ENCODE measurements at regions not wholly inside any gene's neighbourhood (a gene's known extent, or its start where the extent isn't known, plus 50 kb on each side); places are given as distances from the start of the nearest gene placed in this dataset.

DNA sequence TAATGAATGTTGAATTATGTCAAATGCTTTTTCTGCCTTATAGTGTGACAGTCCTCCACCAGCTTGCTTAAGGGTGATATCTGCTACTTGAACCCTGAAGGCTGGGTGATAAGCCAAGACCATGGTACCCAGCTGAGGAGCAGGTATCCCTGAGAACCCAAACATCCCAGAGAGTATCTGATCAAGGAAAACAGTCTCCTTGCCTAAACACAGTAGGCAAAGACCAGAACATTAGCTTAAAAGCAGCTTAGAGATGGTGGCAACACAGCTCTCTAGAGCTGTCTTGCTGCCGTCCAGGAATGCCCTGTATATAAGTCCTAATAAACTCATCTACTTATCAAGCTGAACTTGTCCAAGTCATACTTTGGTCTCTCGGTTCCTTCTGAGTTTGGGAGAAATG lies 127.7 kb upstream of the PRSS16 start:
- TF ChIP-seq, protein P1, sequence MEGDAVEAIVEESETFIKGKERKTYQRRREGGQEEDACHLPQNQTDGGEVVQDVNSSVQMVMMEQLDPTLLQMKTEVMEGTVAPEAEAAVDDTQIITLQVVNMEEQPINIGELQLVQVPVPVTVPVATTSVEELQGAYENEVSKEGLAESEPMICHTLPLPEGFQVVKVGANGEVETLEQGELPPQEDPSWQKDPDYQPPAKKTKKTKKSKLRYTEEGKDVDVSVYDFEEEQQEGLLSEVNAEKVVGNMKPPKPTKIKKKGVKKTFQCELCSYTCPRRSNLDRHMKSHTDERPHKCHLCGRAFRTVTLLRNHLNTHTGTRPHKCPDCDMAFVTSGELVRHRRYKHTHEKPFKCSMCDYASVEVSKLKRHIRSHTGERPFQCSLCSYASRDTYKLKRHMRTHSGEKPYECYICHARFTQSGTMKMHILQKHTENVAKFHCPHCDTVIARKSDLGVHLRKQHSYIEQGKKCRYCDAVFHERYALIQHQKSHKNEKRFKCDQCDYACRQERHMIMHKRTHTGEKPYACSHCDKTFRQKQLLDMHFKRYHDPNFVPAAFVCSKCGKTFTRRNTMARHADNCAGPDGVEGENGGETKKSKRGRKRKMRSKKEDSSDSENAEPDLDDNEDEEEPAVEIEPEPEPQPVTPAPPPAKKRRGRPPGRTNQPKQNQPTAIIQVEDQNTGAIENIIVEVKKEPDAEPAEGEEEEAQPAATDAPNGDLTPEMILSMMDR (IDR thresholded peaks at IDR 0.05): no peak
- TF ChIP-seq POLR2A (IDR thresholded peaks at IDR 0.05): no peak
- no peak for TF ChIP-seq EP300 (IDR thresholded peaks at IDR 0.05)

Measured in tibial nerve (tissue), 4 donors.